CD14-positive monocyte (primary cell): ENCODE measurements at regions not wholly inside any gene's neighbourhood (a gene's known extent, or its start where the extent isn't known, plus 50 kb on each side); places are given as distances from the start of the nearest gene placed in this dataset.

Experiments
- DNase-seq, 3 donors: peaks; one replicate each; pipeline ENCODE4 v3.0.0-alpha.2; 2011 to 2022
- H2AFZ ChIP-seq: 2 replicates; pipeline ENCODE4 v1.6.0; 2012; ENCODE audit warnings: mild to moderate bottlenecking, low read depth, low read length, inconsistent platforms; ENCODE audit not compliant: insufficient read depth, poor library complexity, severe bottlenecking
- H3K27ac ChIP-seq, 2 donors: 1 replicate in 1 of 2; 2 replicates in 1 of 2; pipeline ENCODE4 v1.5.1; 2012 to 2013; ENCODE audit warnings: low read length in 2 of 2, control low read depth in 1 of 2, inconsistent platforms in 1 of 2, low read depth in 1 of 2, mild to moderate bottlenecking in 1 of 2
- H3K27me3 ChIP-seq, 2 donors: one replicate each; pipeline versions ENCODE4 v1.6.0 to v1.6.1; 2011 to 2013; ENCODE audit warnings: low read length in 2 of 2; ENCODE audit not compliant: control insufficient read depth in 2 of 2, insufficient read depth in 2 of 2
- H3K36me3 ChIP-seq, 2 donors: replicated peaks in 1 of 2; 1 replicate in 1 of 2; 2 replicates in 1 of 2; pipeline versions ENCODE4 v1.5.1 to v1.6.1; 2012 to 2013; ENCODE audit warnings: low read length in 2 of 2, control low read depth in 1 of 2, inconsistent platforms in 1 of 2, mild to moderate bottlenecking in 1 of 2; ENCODE audit not compliant: insufficient read depth in 2 of 2, control insufficient read depth in 1 of 2
- H3K4me1 ChIP-seq, 2 donors: 1 replicate in 1 of 2; 2 replicates in 1 of 2; pipeline versions ENCODE4 v1.5.1 to v1.6.1; 2012 to 2013; ENCODE audit warnings: low read length in 2 of 2, control low read depth in 1 of 2, inconsistent platforms in 1 of 2, mild to moderate bottlenecking in 1 of 2, moderate library complexity in 1 of 2; ENCODE audit not compliant: insufficient read depth in 2 of 2, control insufficient read depth in 1 of 2
- H3K4me2 ChIP-seq: replicated peaks from 2 replicates; pipeline ENCODE3; 2012; ENCODE audit warnings: low read length, moderate library complexity, mild to moderate bottlenecking; ENCODE audit not compliant: poor library complexity, severe bottlenecking; ENCODE audit errors: extremely low read depth
- H3K4me3 ChIP-seq, 3 experiments: fragments of 200-600 bp in 1 of 3; sonication (generic) in 1 of 3; replicated peaks in 1 of 3; 1 replicate in 2 of 3; 2 replicates in 1 of 3; pipeline ENCODE4 v1.5.1; 2011 to 2013; ENCODE audit warnings: low read length in 3 of 3, mild to moderate bottlenecking in 3 of 3, control low read depth in 2 of 3, low read depth in 2 of 3, inconsistent platforms in 1 of 3, moderate library complexity in 1 of 3
- H3K79me2 ChIP-seq: 2 replicates; pipeline ENCODE4 v1.6.0; 2012; ENCODE audit warnings: mild to moderate bottlenecking, control low read depth, inconsistent platforms, low read length, moderate library complexity; ENCODE audit not compliant: insufficient read depth
- H3K9ac ChIP-seq: 2 replicates; pipeline ENCODE4 v1.6.0; 2017; ENCODE audit warnings: low read length, mild to moderate bottlenecking; ENCODE audit not compliant: insufficient read depth, poor library complexity, severe bottlenecking
- H3K9me3 ChIP-seq, 2 donors: replicated peaks in 1 of 2; 1 replicate in 1 of 2; 2 replicates in 1 of 2; pipeline versions ENCODE4 v1.5.1 to v1.6.1; 2012 to 2013; ENCODE audit warnings: low read length in 2 of 2, control low read depth in 1 of 2; ENCODE audit not compliant: control insufficient read depth in 1 of 2, insufficient read depth in 1 of 2
- H4K20me1 ChIP-seq: 2 replicates; pipeline ENCODE4 v1.6.0; 2012; ENCODE audit warnings: mild to moderate bottlenecking, low read length, control low read depth, moderate library complexity; ENCODE audit not compliant: insufficient read depth
- H3K27ac Mint-ChIP-seq, 7 donors: one replicate each; pipeline ENCODE4 v1.8.0; 2020; ENCODE audit warnings: mild to moderate bottlenecking in 7 of 7, mixed read lengths in 7 of 7, moderate library complexity in 6 of 7, inconsistent platforms in 2 of 7
- H3K27me3 Mint-ChIP-seq, 3 donors: one replicate each; pipeline ENCODE4 v1.8.0; 2021 to 2022; ENCODE audit warnings: low read depth in 3 of 3, mild to moderate bottlenecking in 3 of 3, mixed read lengths in 3 of 3, moderate library complexity in 3 of 3, inconsistent platforms in 1 of 3
- H3K36me3 Mint-ChIP-seq, 2 donors: one replicate each; pipeline ENCODE4 v1.8.0; 2020; ENCODE audit warnings: mixed read lengths in 2 of 2, inconsistent platforms in 1 of 2, mild to moderate bottlenecking in 1 of 2
- H3K4me1 Mint-ChIP-seq: one replicate; pipeline ENCODE4 v1.8.0; 2020; ENCODE audit warnings: mild to moderate bottlenecking, mixed read lengths
- H3K4me3 Mint-ChIP-seq, 2 donors: one replicate each; pipeline ENCODE4 v1.8.0; 2020; ENCODE audit warnings: mild to moderate bottlenecking in 2 of 2, mixed read lengths in 2 of 2, moderate library complexity in 1 of 2
- H3K9me3 Mint-ChIP-seq, 7 donors: one replicate each; pipeline ENCODE4 v1.8.0; 2020 to 2022; ENCODE audit warnings: mixed read lengths in 7 of 7, mild to moderate bottlenecking in 6 of 7, moderate library complexity in 6 of 7, inconsistent platforms in 2 of 7
- WGBS: methylation state at CpG from one replicate; pipeline ENCODE4 v1.1.5; 2013; ENCODE audit warnings: missing lambda C conversion rate; ENCODE audit not compliant: insufficient coverage; 5-methylcytosine and 5-hydroxymethylcytosine counted together
- intact Hi-C, 2 donors: fragments of 100-400 bp; cut with micrococcal nuclease; formaldehyde crosslinking; loops; one replicate each; pipeline versions ENCODE4 v1.15.0 to v1.15.1; 2023
- TF ChIP-seq, protein P1 (sequence below): fragments of 200-600 bp; IDR thresholded peaks from one replicate; pipeline ENCODE4 v1.8.0; 2022; ENCODE audit warnings: antibody characterized with exemption, mild to moderate bottlenecking

DNA sequence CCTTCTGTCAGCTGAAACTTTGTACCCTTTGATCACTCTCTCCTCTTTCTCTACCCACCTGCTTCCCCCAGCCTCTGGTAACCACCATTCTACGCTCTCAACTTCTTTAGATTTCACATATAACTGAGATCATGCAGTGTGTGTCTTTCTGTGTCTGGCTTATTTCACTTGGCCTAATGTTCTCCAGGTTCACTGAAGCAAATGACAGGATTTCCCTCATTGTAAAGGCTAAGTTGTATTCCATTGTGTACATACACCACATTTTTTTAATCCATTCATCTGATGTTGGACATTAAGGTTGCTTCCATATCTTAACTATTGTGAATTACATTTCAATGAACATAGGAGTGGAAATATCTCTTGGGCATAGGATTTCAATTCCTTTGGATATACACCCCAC is 207.6 kb downstream of the MIAT start:
- Mint-ChIP-seq H3K27ac (no peak overlapping the region), H3K27me3 (peaks cover 4% of the 10 kb centered on the region in 3 donors), H3K4me1 (no peaks in the 10 kb centered on the region), H3K36me3 (no peaks in the 10 kb centered on the region), H3K4me3 (no peak overlapping the region), H3K9me3 (peaks cover 5 to 16% (median 10%) of the 10 kb centered on the region in 7 donors)
- H3K4me1 ChIP-seq, result no peaks in the 10 kb centered on the region
- H3K27ac ChIP-seq, result no peak overlapping the region
- peaks cover 0 to 5% of the 10 kb centered on the region in 2 donors for H3K9me3 ChIP-seq
- TF ChIP-seq, protein P1, sequence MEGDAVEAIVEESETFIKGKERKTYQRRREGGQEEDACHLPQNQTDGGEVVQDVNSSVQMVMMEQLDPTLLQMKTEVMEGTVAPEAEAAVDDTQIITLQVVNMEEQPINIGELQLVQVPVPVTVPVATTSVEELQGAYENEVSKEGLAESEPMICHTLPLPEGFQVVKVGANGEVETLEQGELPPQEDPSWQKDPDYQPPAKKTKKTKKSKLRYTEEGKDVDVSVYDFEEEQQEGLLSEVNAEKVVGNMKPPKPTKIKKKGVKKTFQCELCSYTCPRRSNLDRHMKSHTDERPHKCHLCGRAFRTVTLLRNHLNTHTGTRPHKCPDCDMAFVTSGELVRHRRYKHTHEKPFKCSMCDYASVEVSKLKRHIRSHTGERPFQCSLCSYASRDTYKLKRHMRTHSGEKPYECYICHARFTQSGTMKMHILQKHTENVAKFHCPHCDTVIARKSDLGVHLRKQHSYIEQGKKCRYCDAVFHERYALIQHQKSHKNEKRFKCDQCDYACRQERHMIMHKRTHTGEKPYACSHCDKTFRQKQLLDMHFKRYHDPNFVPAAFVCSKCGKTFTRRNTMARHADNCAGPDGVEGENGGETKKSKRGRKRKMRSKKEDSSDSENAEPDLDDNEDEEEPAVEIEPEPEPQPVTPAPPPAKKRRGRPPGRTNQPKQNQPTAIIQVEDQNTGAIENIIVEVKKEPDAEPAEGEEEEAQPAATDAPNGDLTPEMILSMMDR, result no peak
- intact Hi-C loops, result no loop called here
- no peaks in the 10 kb centered on the region for H4K20me1 ChIP-seq
- H3K4me2 ChIP-seq, result no peak overlapping the region
- no peak overlapping the region for H2AFZ ChIP-seq
- no peaks in the 10 kb centered on the region for H3K27me3 ChIP-seq
- H3K9ac ChIP-seq, result no peak overlapping the region
- DNase-seq, result no peak
- no CpG with 5 or more reads among the region's 1 CpG for WGBS
- H3K79me2 ChIP-seq, result no peaks in the 10 kb centered on the region
- H3K4me3 ChIP-seq, result no peak overlapping the region
- H3K36me3 ChIP-seq, result no peaks in the 10 kb centered on the region

GRCh38 chr22:26883393-26883792 is 226.0 kb downstream of the MIAT start:
- WGBS, result 100% methylated on average over 2 of the region's 4 CpGs
- no peak for DNase-seq
- H2AFZ ChIP-seq, result no peak overlapping the region
- Mint-ChIP-seq H3K36me3 (no peaks in the 10 kb centered on the region), H3K27me3 (peaks cover 0 to 1% (median 1%) of the 10 kb centered on the region in 3 donors), H3K4me1 (no peaks in the 10 kb centered on the region), H3K27ac (no peak overlapping the region), H3K9me3 (peaks cover 0 to 4% (median 0%) of the 10 kb centered on the region in 7 donors), H3K4me3 (no peak overlapping the region)
- no peaks in the 10 kb centered on the region for H3K27me3 ChIP-seq
- H3K36me3 ChIP-seq, result no peaks in the 10 kb centered on the region
- H3K79me2 ChIP-seq, result no peaks in the 10 kb centered on the region
- intact Hi-C loops, result no loop called here
- H4K20me1 ChIP-seq, result no peaks in the 10 kb centered on the region
- no peaks in the 10 kb centered on the region for H3K4me1 ChIP-seq
- no peak overlapping the region for H3K9ac ChIP-seq
- H3K4me2 ChIP-seq, result no peak overlapping the region
- TF ChIP-seq, protein P1, result no peak
- no peaks in the 10 kb centered on the region for H3K9me3 ChIP-seq
- H3K4me3 ChIP-seq, result no peak overlapping the region
- H3K27ac ChIP-seq, result no peak overlapping the region
